NCI-H2029 treated with DMSO at 0.1 percent for 48 hours (cell line): ENCODE measurements at regions not wholly inside any gene's neighbourhood (a gene's known extent, or its start where the extent isn't known, plus 50 kb on each side); places are given as distances from the start of the nearest gene placed in this dataset.
A peak's percentile ranks its signal among the peaks of the same experiment; 100 is the strongest.

ENCODE experiments used
- DNase-seq: peaks from one replicate; lab custom pipeline; 2025; lab: John Stamatoyannopoulos, UW

DNA sequence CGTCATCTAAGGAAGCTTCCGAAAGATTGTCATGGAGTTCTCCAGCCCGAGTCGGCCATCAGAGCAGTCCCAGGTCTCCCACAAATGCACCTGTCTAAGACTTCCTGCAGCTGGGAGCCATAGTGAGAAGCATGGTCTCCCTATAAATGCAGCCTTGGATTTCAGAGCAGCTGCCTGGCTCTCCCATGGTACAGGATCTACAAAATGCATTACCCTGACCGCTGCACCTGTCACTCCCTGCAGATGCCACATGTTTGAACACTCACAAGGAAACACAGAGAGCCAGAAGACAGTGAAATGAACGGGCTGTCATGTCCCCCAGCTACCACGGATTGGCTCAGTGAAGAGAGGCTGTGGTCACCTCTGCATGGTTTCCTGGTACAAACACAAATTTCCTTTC, 702.7 kb downstream of the MED13L start:
- peak; percentile 35 for DNase-seq

DNA sequence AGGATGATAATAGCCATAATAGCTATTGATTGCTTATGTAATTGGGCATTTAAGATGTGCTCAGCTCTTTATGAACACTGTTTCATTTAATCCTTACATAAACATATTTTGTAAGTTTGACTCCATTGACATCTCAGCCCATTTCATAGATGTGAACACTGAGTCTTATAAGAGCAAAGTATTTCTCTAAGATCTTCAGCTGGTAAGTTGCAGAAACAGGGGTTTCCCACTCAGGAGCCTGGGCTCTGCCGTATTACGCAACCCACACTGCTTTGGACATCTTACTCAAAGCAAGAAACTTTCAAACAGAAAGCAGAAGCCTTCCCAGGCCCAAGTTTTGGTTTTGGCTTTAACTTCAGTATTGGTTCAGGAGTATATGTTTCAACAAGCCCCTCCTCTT, 705.1 kb downstream of the MED13L start:
- DNase-seq, result no peak

DNA sequence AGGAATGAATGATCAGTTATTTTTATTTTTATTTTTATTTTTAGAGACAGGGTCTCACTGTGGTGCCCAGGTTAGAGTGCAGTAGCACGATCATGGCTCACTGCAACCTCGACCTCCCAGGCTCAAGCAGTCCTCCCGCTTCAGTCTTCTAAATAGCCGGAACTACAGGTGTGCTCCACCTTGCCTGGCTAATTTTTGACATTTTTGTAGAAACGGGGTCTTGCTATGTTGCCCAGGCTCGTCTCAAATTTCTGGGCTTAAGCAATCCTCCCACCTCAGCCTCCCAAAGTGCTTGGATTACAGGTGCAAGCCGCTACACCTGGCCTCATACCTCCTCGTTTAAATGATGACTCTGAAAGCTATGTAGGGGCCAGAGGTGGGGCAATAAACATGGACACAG, 706.0 kb downstream of the MED13L start:
- no peak for DNase-seq

DNA sequence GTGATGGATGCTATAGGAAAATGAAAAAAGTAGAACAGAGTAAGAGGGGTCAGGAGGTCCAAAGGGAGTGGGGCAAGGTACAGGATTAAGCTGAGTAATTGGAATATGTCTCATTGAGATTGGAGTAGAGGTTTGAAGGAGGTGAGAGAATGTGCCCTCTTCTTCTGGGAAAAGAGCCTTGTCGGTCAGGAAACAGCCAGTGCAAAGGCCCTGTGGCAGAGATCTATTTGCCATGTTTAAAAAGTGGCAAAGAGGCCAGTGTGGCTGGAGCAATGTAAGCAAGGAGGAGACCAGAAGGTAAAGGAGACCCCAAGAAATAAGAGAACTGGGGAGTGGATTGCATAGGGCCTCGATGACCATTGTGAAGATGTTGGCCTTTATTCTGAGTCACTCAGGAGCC, 706.5 kb downstream of the MED13L start:
- no peak for DNase-seq

DNA sequence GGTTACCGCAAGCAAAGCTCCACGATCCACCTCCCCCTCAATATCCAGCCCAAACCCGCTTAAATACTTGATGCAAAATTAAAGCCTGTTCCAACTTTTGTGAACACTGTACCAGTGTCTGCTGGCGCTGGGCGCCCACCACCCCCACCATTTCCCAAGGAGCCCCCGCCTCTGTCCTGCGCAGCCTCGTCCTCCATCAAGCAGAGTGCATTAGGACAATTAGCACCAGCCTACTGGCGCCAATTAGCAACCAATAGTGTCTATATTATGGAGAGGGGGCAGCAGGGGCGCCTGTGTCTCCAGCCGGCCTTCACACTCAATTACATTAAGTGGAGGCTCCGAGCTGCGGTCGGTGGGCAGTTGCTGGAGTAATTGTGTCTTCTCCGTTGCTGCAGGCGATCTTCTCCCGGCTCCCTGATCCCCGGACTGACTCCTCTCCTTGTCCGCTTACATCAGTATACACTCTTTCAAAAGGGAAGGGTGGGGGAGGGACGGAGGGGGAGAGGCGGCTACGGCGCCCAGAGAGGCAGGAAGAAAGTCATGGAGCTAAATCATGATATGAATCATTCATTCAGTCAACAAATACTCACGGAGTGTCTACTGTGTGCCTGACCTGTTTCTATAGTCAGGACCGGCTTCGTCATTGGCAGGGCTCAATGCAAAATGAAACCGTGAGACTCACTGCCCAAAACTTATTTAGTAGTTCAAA, 707.3 kb downstream of the MED13L start:
- DNase-seq, result no peak

DNA sequence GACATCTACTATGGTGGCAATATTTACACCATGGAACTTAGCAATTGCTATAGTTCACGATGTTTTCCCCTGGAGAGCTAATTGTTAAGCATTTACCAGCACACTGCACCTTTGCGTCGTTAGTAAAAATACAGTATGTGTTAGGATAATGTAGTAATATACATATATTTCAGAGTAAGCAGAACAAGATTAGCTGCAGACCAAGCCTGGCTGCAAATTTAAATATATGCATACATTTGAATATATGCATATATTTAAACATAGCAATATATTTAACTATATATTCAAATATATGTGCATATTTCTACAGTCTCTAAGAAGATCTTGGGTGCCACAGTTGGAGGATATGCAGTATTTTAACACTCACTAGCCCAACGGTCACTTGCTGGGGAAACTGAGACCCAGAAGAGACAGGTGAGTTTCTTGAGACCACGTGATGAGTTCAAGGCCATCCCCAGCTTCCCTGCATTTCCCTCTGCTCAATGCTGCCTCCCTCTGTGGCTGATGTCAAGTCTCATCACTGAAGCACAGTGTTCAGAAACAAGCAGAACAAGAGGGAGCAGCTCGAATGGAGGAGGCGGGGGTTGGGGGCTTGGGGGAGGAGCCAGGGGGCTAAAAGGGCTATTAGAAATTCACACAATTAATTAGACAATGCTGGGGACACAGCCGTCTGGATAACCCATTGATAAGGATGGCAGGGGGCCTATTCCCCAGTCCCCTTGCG, 708.0 kb downstream of the MED13L start:
- no peak for DNase-seq

DNA sequence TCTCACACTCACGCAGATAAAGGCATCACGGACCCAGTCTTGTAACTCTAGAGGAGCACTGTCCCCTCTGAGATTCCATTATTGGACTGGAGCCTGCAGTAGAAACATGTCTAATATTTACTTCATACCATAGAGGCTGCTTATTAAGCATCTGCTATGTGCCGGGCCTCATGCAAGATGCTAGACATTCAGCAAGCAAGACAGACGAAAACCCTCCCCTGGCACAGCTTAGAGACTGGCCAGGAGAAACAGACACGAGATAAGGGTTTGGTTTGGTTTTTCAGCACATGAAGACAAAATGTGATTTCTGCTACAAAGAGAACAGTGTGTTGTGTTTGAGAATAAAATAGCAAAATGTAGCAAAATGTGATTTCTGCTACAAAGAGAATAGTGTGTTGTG, 719.2 kb downstream of the MED13L start:
- DNase-seq, result no peak

DNA sequence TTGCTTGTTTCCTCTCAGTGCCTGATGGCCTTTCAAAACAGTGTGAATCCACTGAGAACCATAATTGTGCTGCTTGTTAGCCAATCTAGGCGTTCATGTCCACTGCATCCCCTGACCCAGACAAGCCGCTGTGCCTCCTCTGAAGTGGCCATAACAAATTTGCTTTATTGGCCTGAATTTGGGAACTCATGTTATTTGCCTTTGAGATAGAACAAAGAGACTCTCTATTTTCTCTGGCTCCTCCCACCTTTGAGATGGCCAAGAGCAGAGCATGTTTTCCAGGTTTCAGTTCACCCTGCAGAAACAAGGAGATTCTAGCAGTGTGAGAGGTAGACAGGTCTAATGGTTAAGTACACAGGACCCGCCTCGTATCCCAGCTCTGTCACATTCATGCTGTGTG, 723.9 kb downstream of the MED13L start:
- DNase-seq, result no peak

DNA sequence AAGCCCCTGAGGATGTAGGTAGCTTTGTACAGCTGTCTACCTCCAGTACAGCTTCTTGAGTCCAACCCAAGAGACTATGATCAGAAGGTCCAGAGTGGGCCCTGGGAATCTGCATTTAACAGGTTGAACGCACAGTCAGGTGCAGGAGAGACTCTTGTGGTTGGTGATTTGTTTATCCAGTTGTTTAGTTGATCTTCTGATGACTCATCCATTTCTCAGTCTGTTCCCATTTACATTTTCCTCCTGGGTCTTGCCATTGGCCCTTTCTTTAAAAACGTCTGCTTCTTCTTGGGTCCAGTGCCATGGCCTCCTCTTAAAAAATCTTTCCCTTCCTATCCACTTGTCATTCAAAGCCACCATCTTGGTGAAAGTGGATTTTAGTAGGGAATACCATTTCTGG, 734.2 kb downstream of the MED13L start:
- no peak for DNase-seq

DNA sequence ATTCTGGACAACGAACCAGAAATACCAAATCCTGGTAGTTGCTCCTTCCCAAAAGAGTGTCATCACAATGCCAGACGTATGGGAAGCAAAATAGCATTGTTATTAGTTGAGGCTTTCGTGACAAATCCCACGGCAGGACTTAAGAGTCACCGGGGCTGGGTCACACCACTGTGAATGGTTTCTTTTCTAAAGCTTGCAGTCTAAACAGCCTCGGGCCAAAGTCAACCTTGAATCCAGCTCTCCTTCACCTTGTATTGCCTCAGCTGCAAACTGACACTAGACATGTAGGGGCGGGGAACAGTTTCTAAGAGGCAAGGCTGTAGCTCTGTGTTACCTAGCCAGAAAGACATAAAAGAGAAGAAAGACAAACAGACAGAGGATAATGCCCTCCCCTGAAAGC, 734.8 kb downstream of the MED13L start:
- no peak for DNase-seq

DNA sequence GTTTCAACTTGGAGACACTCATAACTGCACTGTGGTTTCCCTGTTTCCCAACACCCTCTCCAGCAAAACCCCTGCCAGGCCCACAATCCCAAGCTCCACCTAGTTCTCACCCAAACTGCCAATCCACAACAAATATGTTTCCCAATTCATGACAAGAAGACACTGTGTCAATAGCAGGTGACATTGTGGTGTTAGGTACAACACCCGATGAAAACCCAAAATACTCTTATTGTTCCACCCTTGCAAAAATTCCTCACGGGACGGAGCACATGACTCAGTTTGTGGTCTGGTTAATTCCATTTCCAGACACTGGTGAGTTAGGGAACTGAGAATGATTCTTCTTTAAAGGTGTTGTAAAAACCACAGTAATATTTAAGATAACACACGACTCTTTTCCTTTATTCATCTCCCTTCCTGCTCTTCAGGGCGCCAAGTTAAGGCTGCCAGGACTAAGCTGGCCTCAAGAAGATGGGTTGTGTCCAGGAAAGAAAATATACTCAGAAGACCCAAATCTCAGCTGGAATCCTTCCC, 735.5 kb downstream of the MED13L start:
- no peak for DNase-seq

DNA sequence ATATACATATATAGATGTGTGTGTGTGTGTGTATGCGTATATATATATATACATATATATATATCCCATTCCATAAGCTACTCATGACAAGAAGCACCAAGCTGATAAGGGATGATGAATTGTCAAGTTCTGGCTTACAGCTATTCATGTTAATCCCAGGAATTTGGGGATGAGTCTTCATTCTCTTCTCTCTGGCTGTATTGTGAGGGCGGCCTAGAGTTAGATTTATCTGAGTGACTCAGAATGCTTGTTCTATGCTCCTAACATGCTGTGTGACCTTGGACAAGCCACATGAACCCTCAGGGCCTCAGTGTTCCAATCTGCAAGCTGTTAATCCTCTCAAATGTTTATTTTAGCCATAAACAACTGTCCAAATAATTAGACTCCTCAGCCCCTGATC, 749.0 kb downstream of the MED13L start:
- no peak for DNase-seq

DNA sequence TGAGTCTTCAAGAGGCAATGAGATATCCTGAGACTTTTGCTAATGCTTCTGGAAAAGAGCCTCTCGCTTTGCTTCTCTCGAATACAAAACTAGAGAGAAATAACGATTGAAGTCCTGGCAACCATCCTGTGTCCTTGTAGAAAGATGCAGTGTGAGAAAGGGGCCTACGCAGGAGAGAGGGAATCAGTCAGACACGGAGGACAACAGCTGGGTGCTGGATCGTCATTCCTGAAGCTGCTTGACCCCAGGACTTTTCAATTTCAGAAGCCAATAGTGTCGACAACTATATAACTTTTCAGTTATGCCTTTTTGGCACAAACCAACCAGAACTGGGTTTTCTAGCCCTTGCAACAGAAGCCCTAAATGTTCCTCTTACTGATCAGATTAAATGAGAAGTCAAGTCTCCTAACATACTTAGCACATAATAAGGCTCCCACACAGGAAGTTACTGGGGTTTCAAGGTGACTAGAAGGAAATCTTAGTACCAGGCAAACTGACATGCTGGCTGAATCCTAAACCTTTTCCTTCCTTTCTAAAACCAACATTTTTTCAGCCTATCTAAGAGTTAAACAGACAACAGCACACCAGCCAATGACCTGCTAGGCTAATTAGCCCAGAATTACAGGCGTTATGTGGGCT, 755.6 kb downstream of the MED13L start:
- DNase-seq, result no peak

DNA sequence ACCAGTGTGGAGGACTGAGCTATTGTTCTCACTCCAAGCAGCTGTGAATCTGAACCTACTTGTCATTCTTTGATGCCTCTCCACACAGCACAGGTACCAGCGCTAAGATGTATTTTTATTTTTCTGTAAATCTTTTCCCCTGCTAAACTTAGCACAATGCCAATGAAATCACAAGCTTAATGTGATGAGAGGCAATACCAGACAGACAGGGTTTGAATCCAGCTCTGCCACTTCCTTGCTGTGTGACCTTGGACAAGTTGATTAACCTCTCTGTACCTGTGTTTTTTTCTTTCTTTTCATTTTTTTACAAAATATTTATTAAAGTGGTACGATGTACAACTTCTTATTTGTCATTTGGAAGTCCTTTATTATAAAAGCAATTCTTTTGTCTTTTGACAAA, 757.6 kb downstream of the MED13L start:
- no peak for DNase-seq

DNA sequence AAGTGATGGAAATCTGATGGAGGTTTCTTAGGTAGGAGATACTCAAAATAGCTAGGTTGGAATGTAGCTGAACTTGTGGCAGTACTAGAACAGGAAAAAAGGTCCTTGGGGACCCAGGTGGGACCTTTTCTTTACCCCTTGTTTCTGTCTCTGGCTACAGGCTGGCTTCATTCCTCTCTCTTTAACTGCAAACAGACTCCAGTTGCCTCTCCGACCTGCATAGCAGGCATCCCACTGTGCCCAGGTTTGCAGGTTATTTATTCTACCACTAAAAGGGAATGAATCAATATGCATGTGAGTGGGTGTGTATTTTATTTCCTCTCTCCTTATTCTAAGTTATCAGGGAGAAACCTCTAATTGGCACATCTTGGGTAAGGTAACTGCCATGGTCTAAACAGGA, 758.1 kb downstream of the MED13L start:
- DNase-seq, result no peak

DNA sequence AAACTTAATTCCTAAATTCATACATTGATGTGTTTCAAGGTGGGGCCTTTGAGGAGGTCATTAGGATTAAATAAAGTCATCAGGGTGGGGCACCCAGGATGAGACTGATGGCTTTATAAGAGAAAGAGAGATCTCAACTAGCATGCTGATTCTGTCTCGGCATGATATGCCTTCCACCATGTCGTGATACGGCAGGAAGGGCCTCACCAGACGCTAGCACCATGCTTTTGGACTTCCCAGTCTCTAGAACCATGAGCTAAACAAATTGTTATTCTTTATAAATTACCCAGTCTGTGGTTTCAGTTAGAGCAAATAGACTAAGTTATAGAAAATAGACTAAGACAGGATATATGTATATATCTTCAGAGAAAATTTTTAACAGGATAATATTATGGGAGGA, 759.6 kb downstream of the MED13L start:
- no peak for DNase-seq

DNA sequence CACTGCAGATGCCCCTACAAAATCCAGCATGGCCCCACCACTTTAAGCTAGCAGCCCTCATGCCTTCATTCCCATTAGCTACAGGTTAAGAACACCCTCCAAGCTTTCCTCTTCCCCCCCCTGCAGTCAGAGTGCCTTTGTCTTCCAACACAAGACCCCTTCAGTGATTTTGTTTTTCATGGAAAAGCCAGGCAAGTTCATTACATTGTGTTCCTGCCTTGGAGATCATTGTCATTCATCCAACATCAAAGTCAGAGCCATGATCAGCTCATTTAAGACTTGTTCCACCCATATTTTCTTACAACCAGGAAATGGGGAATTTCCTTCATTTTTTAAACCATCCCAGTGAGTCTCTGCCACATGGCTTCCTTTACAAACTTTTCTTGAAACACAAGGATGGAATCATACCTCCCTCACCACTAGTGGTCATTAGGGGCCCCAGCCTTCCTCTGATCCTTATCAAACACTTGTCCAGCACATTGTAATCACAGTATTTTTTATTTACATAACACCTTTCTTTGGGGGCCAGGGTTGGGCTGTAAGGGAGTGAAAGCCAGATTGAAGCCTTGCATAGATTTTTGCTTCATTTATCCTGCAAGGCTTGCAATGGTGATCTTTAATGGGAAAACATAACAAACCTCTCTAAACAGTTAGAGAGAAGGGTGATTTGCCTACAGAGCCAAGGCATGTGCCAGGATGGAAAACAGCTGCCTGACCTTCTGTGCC, 765.3 kb downstream of the MED13L start:
- DNase-seq, result no peak

DNA sequence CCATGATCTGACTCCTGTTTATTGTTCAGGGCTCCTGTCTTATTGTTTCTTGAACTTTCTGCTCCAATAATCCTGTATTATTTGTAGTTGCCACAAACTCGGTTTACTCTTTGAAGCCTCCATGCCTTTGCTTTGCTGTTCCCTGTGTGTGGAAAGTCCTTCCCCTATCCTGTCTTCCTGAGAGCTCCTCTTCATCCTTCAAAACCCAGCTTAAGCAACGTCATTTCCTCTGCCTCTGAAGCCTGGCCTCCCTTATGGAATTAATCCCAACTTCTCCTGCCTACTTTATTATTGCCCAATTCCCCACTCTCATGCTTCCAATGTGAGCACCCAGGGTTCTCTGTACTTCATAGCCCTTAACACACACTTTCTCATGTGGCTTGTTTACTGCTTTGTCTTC, 766.2 kb downstream of the MED13L start:
- no peak for DNase-seq

DNA sequence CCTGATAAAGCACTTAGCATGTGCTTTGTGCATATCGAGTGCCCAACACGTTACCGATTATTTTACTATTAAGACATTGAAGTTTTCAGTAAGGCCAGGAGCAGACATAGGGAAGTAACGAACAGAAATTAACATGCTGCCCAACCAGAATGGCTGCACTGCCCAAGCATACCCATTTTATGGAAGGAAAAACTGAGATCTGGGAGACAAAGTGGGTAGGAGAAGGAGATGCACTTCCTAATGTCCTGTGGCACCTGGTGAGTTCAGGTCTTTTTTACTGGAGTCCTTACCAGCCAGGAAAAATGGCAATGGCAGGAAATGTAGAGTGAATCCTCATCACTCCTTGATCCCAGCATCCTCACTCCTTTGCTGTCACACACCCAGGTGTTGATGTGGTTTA, 768.5 kb downstream of the MED13L start:
- DNase-seq, result no peak

DNA sequence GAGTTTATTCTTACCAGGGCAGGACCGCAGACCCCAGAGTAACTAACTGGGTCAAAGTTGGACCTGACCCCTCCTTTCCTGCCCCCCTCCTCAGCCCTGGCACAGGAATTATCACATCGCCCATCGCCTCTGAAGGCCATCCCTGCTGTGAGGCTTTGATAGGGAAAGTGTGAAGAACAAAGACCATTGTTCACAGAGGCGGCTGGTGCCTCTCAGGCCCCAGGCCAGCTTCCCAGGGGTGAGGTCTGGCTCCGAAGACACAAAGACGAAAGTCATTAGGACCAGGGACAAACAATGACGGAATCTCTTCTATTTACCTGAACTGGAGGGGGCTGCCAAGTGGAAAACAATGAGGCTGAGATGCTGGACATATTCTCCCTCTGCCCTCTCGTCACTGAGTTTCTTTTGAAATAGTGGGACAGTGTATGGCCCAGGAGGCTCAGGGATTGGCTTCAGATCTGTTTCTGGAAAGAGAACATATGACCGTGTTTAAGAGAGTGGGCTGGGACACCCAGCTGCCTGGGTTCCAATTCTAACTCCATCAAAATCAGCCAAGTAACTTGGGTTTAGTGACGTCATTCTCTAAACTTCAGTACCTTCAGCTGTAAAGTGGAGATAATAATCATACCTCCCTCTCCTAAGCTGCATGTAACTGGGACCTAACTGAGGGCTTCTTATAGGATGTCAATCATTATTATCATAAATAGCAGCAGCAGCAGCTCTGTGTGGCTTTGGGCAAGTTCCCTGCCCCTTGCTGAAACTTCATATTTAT, 769.4 kb downstream of the MED13L start:
- DNase-seq, result peak; percentile 62

DNA sequence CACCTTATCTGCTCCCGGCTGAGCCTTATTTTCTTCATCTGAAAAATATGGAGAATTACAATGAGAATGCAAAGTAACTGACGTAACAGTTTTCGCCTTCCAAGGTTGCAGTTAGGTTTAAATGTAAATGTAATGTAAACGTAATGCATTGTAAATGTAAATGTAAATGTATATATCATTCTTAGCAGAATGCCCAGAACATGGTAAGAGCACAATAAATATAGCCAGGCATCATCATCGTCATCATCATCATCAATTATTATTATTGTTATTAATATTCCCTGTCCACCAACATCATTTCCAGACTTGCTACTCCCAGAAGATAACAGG, 770.0 kb downstream of the MED13L start:
- DNase-seq, result no peak
